Tibial nerve (tissue), 4 donors: ENCODE measurements at regions not wholly inside any gene's neighbourhood (a gene's known extent, or its start where the extent isn't known, plus 50 kb on each side); places are given as distances from the start of the nearest gene placed in this dataset.
"Not testable (repeated sequence)": the region's sequence is repeated elsewhere in the genome, so short reads cannot be mapped to it uniquely, and the experiment has no call there.

Experiments
- DNase-seq, 2 donors: peaks; one replicate each; pipeline ENCODE4 v3.0.0-alpha.2; 2019; ENCODE audit warnings: low spot score in 2 of 2
- H3K27ac ChIP-seq, 4 donors: fragments of 200-600 bp; sonication (generic) in 3 of 4; one replicate each; pipeline ENCODE4 v1.5.1; 2017 to 2019; ENCODE audit warnings: mild to moderate bottlenecking in 1 of 4
- H3K27me3 ChIP-seq, 2 donors: fragments of 200-600 bp; sonication (generic) in 1 of 2; one replicate each; pipeline versions ENCODE4 v1.5.1 to v1.6.0; 2017 to 2019
- H3K36me3 ChIP-seq, 3 donors: fragments of 200-600 bp; sonication (generic); one replicate each; pipeline ENCODE4 v1.5.1; 2018 to 2019
- H3K4me1 ChIP-seq, 4 donors: fragments of 200-600 bp; sonication (generic) in 3 of 4; one replicate each; pipeline ENCODE4 v1.5.1; 2017 to 2019
- H3K4me3 ChIP-seq, 4 donors: fragments of 200-600 bp; sonication (generic) in 3 of 4; one replicate each; pipeline ENCODE4 v1.5.1; 2017 to 2019; ENCODE audit warnings: mild to moderate bottlenecking in 1 of 4, moderate library complexity in 1 of 4
- H3K9me3 ChIP-seq, 4 donors: fragments of 200-600 bp; sonication (generic) in 3 of 4; one replicate each; pipeline ENCODE4 v1.5.1; 2017 to 2019
- CTCF ChIP-seq, 5 experiments: fragments of 200-600 bp in 3 of 5; fragments of 450-650 bp in 2 of 5; sonication (generic) in 3 of 5; IDR thresholded peaks; one replicate each; pipeline ENCODE4 v1.5.1; 2016 to 2019; ENCODE audit warnings: antibody characterized with exemption in 5 of 5, mild to moderate bottlenecking in 3 of 5, moderate library complexity in 2 of 5
- EP300 ChIP-seq, 2 donors: sonication (generic); formaldehyde crosslinking; IDR thresholded peaks; one replicate each; pipeline ENCODE4 v1.6.1; 2017; ENCODE audit warnings: antibody characterized with exemption in 2 of 2, mild to moderate bottlenecking in 1 of 2
- POLR2A ChIP-seq, 2 donors: fragments of 450-650 bp; IDR thresholded peaks; one replicate each; pipeline ENCODE4 v1.6.1; 2017; ENCODE audit warnings: antibody characterized with exemption in 2 of 2, mild to moderate bottlenecking in 2 of 2, moderate library complexity in 2 of 2
- WGBS, 2 donors: methylation state at CpG; one replicate each; pipeline ENCODE4 v1.1.5; 2018; 5-methylcytosine and 5-hydroxymethylcytosine counted together

- TF ChIP-seq CTCF (IDR thresholded peaks at IDR 0.05) = no peak
- no peak for TF ChIP-seq EP300 (IDR thresholded peaks at IDR 0.05)
- TF ChIP-seq POLR2A (IDR thresholded peaks at IDR 0.05) = no peak
- WGBS, 2 donors = 79 to 85% methylated on average over 2 of the region's 2 CpGs
These were observed 190.5 kb upstream of the CMC1 start for GRCh38 chr3:28050885-28051284.

GRCh38 chr3:28053759-28054158 lies 187.7 kb upstream of the CMC1 start:
- TF ChIP-seq EP300 (IDR thresholded peaks at IDR 0.05) = no peak
- TF ChIP-seq CTCF (IDR thresholded peaks at IDR 0.05) = no peak
- no peak for TF ChIP-seq POLR2A (IDR thresholded peaks at IDR 0.05)
- no peak overlapping the region for H3K27ac ChIP-seq
- DNase-seq = no peak
- H3K27me3 ChIP-seq = no peaks in the 10 kb centered on the region
- no peaks in the 10 kb centered on the region for H3K9me3 ChIP-seq
- WGBS, 2 donors = 27 to 28% methylated on average over 1 of the region's 1 CpG
- H3K4me3 ChIP-seq = no peak overlapping the region
- no peaks in the 10 kb centered on the region for H3K4me1 ChIP-seq
- no peaks in the 10 kb centered on the region for H3K36me3 ChIP-seq

More at GRCh38 chr3:28050885-28051284, 190.5 kb upstream of the CMC1 start:
- Histone ChIP-seq H3K27me3 (no peaks in the 10 kb centered on the region), H3K4me3 (no peak overlapping the region), H3K9me3 (no peaks in the 10 kb centered on the region), H3K27ac (no peak overlapping the region), H3K4me1 (no peaks in the 10 kb centered on the region), H3K36me3 (no peaks in the 10 kb centered on the region)
- no peak for DNase-seq

GRCh38 chr3:28056806-28057205 lies 184.6 kb upstream of the CMC1 start:
- no peaks in the 10 kb centered on the region for H3K9me3 ChIP-seq
- H3K4me1 ChIP-seq = no peaks in the 10 kb centered on the region
- H3K27ac ChIP-seq = no peak overlapping the region
- no peaks in the 10 kb centered on the region for H3K27me3 ChIP-seq
- no peak overlapping the region for H3K4me3 ChIP-seq
- H3K36me3 ChIP-seq = no peaks in the 10 kb centered on the region
- no peak for TF ChIP-seq CTCF (IDR thresholded peaks at IDR 0.05)
- DNase-seq = no peak
- 66 to 67% methylated on average over 2 of the region's 2 CpGs for WGBS, 2 donors

- H3K4me3 ChIP-seq = no peak overlapping the region
- DNase-seq = no peak
- no peaks in the 10 kb centered on the region for H3K36me3 ChIP-seq
- no peak overlapping the region for H3K27ac ChIP-seq
- no peaks in the 10 kb centered on the region for H3K4me1 ChIP-seq
- H3K9me3 ChIP-seq = no peaks in the 10 kb centered on the region
- WGBS, 2 donors = 67 to 73% methylated on average over 2 of the region's 2 CpGs
- no peaks in the 10 kb centered on the region for H3K27me3 ChIP-seq
- TF ChIP-seq CTCF (IDR thresholded peaks at IDR 0.05) = no peak
- TF ChIP-seq EP300 (IDR thresholded peaks at IDR 0.05) = no peak
- TF ChIP-seq POLR2A (IDR thresholded peaks at IDR 0.05) = no peak
These were observed 183.9 kb upstream of the CMC1 start for GRCh38 chr3:28057539-28057938.

- not testable (repeated sequence) for H3K27me3 ChIP-seq, H3K4me3 ChIP-seq, H3K36me3 ChIP-seq, H3K9me3 ChIP-seq, DNase-seq, H3K27ac ChIP-seq, H3K4me1 ChIP-seq
- WGBS, 2 donors = 92 to 93% methylated on average over 23 to 24 of the region's 25 CpGs
These were observed 182.2 kb upstream of the CMC1 start for GRCh38 chr3:28059199-28059598.

- TF ChIP-seq CTCF (IDR thresholded peaks at IDR 0.05) = no peak
- TF ChIP-seq POLR2A (IDR thresholded peaks at IDR 0.05) = no peak
- no peak for TF ChIP-seq EP300 (IDR thresholded peaks at IDR 0.05)
- 95 to 97% methylated on average over 5 of the region's 5 CpGs for WGBS, 2 donors
- DNase-seq = no peak
- H3K9me3 ChIP-seq = peaks cover 0 to 22% (median 2%) of the 10 kb centered on the region in 4 donors
- H3K36me3 ChIP-seq = no peaks in the 10 kb centered on the region
- no peaks in the 10 kb centered on the region for H3K4me1 ChIP-seq
- no peak overlapping the region for H3K27ac ChIP-seq
- H3K4me3 ChIP-seq = no peak overlapping the region
- no peaks in the 10 kb centered on the region for H3K27me3 ChIP-seq
These were observed 175.4 kb upstream of the CMC1 start for GRCh38 chr3:28066020-28066419.
